Loucy (cell line): ENCODE measurements at regions not wholly inside any gene's neighbourhood (a gene's known extent, or its start where the extent isn't known, plus 50 kb on each side); places are given as distances from the start of the nearest gene placed in this dataset.
"Not testable (repeated sequence)": the region's sequence is repeated elsewhere in the genome, so short reads cannot be mapped to it uniquely, and the experiment has no call there.

Experiments used
- H2AFZ ChIP-seq: fragments of 200-600 bp; sonication (generic); 2 replicates; pipeline ENCODE4 v1.6.0; 2016; ENCODE audit warnings: antibody characterized with exemption, mild to moderate bottlenecking, low read length, moderate library complexity
- H3F3A ChIP-seq: fragments of 200-600 bp; 2 replicates; pipeline ENCODE4 v1.6.0; 2016; ENCODE audit warnings: antibody characterized with exemption, low read depth, mild to moderate bottlenecking
- H3K27me3 ChIP-seq: fragments of 200-600 bp; sonication (generic); 2 replicates; pipeline ENCODE4 v1.6.1; 2014; ENCODE audit warnings: low read length, mild to moderate bottlenecking; ENCODE audit not compliant: insufficient read depth, poor library complexity, severe bottlenecking
- H3K36me3 ChIP-seq: fragments of 200-600 bp; sonication (generic); 2 replicates; pipeline ENCODE4 v1.6.1; 2016; ENCODE audit warnings: low read length; ENCODE audit not compliant: insufficient read depth
- H3K4me1 ChIP-seq: fragments of 200-600 bp; sonication (generic); 2 replicates; pipeline ENCODE4 v1.5.1; 2014; ENCODE audit warnings: low read length, mild to moderate bottlenecking; ENCODE audit not compliant: insufficient read depth, poor library complexity, severe bottlenecking
- H3K4me2 ChIP-seq: fragments of 200-600 bp; sonication (generic); 2 replicates; pipeline ENCODE4 v1.6.0; 2014; ENCODE audit warnings: antibody characterized with exemption, low read length, low read depth, mild to moderate bottlenecking; ENCODE audit not compliant: poor library complexity, severe bottlenecking
- H3K4me3 ChIP-seq: fragments of 200-600 bp; sonication (generic); 2 replicates; pipeline ENCODE4 v1.5.1; 2014; ENCODE audit warnings: low read length, mild to moderate bottlenecking, mixed read lengths; ENCODE audit not compliant: poor library complexity, severe bottlenecking
- H3K79me2 ChIP-seq: fragments of 200-600 bp; sonication (generic); 2 replicates; pipeline ENCODE4 v1.6.1; 2014; ENCODE audit warnings: low read length; ENCODE audit not compliant: insufficient read depth
- H3K9ac ChIP-seq: fragments of 200-600 bp; sonication (generic); 2 replicates; pipeline ENCODE4 v1.6.0; 2014; ENCODE audit warnings: mild to moderate bottlenecking, low read depth, low read length, moderate library complexity; ENCODE audit not compliant: poor library complexity, severe bottlenecking
- H3K9me2 ChIP-seq: fragments of 200-600 bp; sonication (generic); replicated peaks from 2 replicates; pipeline ENCODE4 v1.6.1; 2016; ENCODE audit warnings: low read depth, low read length, mixed read lengths
- H3K9me3 ChIP-seq: fragments of 200-600 bp; sonication (generic); 2 replicates; pipeline ENCODE4 v1.6.1; 2014; ENCODE audit warnings: mild to moderate bottlenecking, antibody characterized with exemption, low read length, low read depth; ENCODE audit not compliant: insufficient read depth
- H4K20me1 ChIP-seq: fragments of 200-600 bp; sonication (generic); 2 replicates; pipeline ENCODE4 v1.6.0; 2014; ENCODE audit warnings: antibody characterized with exemption, low read length, mild to moderate bottlenecking; ENCODE audit not compliant: insufficient read depth, poor library complexity, severe bottlenecking
- CTCF ChIP-seq: fragments of 200-600 bp; sonication (generic); conservative IDR thresholded peaks from 2 replicates; pipeline ENCODE4 v1.5.1; 2014; ENCODE audit warnings: mild to moderate bottlenecking, antibody characterized with exemption, low read length
- EZH2phosphoT487 ChIP-seq: fragments of 200-600 bp; IDR thresholded peaks from 2 replicates; pipeline ENCODE4 v1.6.1; 2018; ENCODE audit warnings: antibody characterized with exemption, mild to moderate bottlenecking, moderate library complexity, borderline replicate concordance

GRCh38 chr12:131413006-131413405 is 297.9 kb upstream of the SFSWAP start:
- Histone ChIP-seq H3K4me2 (no peak overlapping the region), H3K36me3 (no peaks in the 10 kb centered on the region), H3K79me2 (no peaks in the 10 kb centered on the region), H3F3A (no peaks in the 10 kb centered on the region), H3K9ac (no peak overlapping the region), H3K4me1 (no peaks in the 10 kb centered on the region), H3K4me3 (no peak overlapping the region), H2AFZ (no peak overlapping the region), H3K27me3 (no peaks in the 10 kb centered on the region), H3K9me2 (no peaks in the 10 kb centered on the region), H3K9me3 (peaks cover 1% of the 10 kb centered on the region; the same call in 1 of the 2 replicates), H4K20me1 (no peaks in the 10 kb centered on the region)
- no peak for TF ChIP-seq CTCF
- no peak for TF ChIP-seq EZH2phosphoT487

- TF ChIP-seq EZH2phosphoT487 (no peak), CTCF (no peak)
- no peaks in the 10 kb centered on the region for H3K4me1 ChIP-seq
- no peaks in the 10 kb centered on the region; the same call in 1 of the 2 replicates for H3K9me3 ChIP-seq
- H3K4me2 ChIP-seq = no peak overlapping the region
- H4K20me1 ChIP-seq = no peaks in the 10 kb centered on the region
- H3F3A ChIP-seq = no peaks in the 10 kb centered on the region
- H3K4me3 ChIP-seq = no peak overlapping the region
- H3K27me3 ChIP-seq = no peaks in the 10 kb centered on the region
- no peaks in the 10 kb centered on the region for H3K79me2 ChIP-seq
- no peak overlapping the region for H2AFZ ChIP-seq
- H3K9me2 ChIP-seq = no peaks in the 10 kb centered on the region
- no peak overlapping the region for H3K9ac ChIP-seq
- H3K36me3 ChIP-seq = no peaks in the 10 kb centered on the region
Measured at GRCh38 chr12:131413471-131413870, 297.4 kb upstream of the SFSWAP start.

- H3K4me2 ChIP-seq, H3K79me2 ChIP-seq, H3K9me3 ChIP-seq, H3K36me3 ChIP-seq, H3F3A ChIP-seq, H2AFZ ChIP-seq, H3K9me2 ChIP-seq, H3K4me1 ChIP-seq, H3K4me3 ChIP-seq, H4K20me1 ChIP-seq, H3K9ac ChIP-seq, H3K27me3 ChIP-seq: not testable (repeated sequence)
Measured at GRCh38 chr12:131414155-131414922, 296.6 kb upstream of the SFSWAP start.

- peaks cover 1% of the 10 kb centered on the region; the same call in 1 of the 2 replicates for H3K9me3 ChIP-seq
- no peaks in the 10 kb centered on the region for H3K4me1 ChIP-seq
- no peaks in the 10 kb centered on the region for H3K79me2 ChIP-seq
- no peaks in the 10 kb centered on the region for H3F3A ChIP-seq
- H3K9ac ChIP-seq = no peak overlapping the region
- no peak overlapping the region for H3K4me3 ChIP-seq
- no peaks in the 10 kb centered on the region for H3K27me3 ChIP-seq
- H3K36me3 ChIP-seq = no peaks in the 10 kb centered on the region
- H4K20me1 ChIP-seq = no peaks in the 10 kb centered on the region
- no peak overlapping the region for H3K4me2 ChIP-seq
- H2AFZ ChIP-seq = no peak overlapping the region
- TF ChIP-seq EZH2phosphoT487 (no peak), CTCF (no peak)
- no peaks in the 10 kb centered on the region for H3K9me2 ChIP-seq
Measured at GRCh38 chr12:131415781-131416180, 295.1 kb upstream of the SFSWAP start.
